ENCODE measurements at regions not wholly inside any gene's neighbourhood (a gene's known extent, or its start where the extent isn't known, plus 50 kb on each side); places are given as distances from the start of the nearest gene placed in this dataset.

DNA sequence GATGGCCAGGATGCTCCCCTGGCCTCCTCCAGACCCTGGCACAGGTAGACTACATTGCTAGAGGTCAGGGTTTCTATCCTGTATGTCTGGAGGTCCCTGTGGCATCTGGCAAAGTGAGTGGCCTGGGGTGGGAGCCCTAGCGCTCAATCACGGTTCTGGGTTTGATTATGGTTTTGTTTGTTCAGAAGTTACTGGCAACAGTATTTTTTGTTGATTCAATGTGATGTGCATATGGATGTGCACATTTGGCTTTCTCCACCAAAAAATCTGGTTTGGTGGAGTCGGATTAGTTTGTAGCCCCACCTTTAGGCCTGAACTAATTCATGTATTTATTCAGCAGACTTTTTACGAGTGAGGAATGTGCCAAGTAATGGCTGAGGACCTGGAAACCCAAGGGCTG lies 109.7 kb downstream of the VEGFA start:
- DNase-seq, result no peak

DNA sequence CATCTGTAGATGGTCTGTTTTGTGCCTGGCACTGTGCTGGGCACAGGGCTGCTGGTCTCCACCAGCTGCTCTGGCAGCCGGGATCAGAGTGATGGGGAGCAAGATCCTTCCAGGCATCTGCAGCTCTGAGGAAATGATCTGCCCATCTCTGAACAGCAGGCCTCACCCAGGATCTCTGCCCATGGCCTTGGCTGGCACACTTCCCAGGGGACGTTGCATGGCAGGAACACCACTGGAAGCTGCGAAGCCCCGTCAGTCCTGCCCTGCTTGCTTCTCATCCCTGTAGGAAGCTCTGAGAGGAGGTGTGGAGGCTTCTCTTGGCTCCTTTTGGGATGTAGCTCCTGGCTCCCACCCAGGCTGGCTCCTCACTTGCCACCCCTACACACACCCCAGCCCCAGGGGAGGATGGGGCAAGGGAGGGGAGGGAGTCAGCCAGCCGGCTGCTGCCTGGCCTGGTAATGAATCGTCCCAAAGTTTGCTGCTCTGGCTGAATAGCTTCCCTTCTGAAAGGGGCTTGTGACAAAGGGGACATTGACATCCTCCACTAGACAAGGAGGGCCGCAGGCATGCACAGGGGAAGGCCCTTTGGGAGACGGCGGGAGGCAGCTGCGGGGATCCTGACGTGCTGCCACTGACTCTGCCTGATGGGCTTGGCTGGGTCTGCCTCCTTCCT lies 108.9 kb downstream of the VEGFA start:
- no peak for DNase-seq

DNA sequence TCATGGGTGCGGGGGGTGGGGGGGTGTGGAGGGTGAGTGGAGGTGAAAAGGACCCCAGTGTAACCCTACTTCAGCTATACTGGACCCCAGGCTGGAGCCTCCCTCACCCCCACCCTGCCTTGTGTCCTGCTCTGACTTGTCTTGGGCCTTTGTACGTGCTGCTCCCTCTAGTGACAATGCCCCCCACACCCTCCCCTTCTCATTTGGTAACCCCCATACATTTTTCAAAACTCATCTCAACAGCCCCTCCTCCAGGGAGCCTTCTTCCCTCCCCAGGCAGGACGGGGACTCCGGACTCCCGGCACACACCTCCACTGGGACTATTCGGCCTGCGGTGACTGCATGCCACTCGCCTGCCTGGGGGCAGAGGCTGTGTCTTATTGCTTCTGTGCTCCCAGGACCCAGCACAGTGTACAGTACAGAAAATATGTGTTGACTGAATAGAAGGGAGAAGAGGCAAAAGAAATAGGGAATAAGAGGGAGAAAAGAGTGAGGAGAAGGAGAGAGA lies 108.2 kb downstream of the VEGFA start:
- no peak for DNase-seq

DNA sequence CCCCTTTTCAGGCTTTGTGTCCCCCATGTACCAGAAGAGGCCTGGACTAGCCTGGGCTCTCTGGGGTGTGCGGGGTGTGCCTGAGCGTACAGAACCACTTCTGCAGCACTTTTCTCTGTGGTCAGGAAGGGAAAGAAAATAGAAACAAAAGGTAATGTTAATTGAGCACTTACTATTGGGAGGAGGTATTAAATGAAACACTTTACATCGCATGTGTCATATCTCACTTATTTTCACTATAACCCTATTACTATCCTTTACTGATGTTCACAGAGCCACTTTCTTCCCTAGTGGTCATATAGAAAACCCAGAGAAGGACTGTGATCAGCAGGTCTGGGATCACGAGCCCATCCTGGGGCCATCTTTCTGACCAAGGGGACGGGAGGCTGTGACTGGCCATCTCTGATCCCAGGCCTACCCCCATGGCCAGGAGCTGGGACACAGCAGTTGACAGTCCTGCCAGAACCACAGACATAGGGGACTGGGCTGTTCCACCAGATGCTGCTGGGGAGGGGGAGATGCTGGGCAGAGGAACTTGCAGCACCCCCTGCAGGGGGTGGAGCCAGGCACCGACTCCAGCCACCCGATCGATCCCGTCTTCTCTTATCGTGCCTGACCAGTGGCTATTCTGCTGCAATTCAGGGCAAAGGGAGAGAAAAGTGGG lies 107.6 kb downstream of the VEGFA start:
- no peak for DNase-seq

DNA sequence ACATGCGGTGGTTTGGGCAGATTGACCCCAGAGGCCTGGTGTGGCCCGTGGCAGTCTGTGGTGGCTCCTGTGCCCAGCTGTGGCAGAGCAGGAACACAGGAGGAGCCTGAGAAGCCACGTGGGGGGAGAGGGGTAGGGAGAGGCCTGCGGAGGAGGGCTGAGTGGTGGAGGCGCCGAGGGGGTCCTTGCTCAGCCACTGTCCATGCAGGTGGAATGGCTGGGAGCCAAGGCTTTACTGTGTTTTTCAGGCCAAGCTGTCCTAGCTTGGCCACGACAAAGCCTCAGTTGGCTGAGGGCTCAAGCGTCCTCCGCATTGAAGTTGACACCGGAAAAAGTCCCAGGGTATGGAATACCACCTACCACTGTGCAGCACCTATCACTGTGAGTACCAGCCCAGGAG lies 107.0 kb downstream of the VEGFA start:
- no peak for DNase-seq

DNA sequence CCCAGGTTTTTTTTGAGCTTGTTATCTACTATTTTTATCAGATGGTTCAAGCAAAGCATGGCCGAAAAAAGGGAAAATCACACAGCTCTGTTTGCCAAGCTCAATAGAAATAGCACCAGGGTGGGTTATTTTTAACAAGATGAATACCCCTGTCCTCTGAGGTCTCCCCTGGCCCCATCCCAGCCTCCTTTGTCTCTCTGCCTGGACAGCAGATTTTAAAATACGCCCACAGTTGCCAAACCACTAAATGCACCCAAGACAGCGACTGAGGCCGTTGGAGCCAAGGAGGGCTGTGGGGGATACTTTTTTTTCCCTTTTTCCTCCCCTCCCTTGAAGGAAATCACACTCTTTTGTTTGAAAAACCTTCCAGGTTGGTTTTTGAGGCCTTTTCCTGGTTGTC lies 106.6 kb downstream of the VEGFA start:
- no peak for DNase-seq

DNA sequence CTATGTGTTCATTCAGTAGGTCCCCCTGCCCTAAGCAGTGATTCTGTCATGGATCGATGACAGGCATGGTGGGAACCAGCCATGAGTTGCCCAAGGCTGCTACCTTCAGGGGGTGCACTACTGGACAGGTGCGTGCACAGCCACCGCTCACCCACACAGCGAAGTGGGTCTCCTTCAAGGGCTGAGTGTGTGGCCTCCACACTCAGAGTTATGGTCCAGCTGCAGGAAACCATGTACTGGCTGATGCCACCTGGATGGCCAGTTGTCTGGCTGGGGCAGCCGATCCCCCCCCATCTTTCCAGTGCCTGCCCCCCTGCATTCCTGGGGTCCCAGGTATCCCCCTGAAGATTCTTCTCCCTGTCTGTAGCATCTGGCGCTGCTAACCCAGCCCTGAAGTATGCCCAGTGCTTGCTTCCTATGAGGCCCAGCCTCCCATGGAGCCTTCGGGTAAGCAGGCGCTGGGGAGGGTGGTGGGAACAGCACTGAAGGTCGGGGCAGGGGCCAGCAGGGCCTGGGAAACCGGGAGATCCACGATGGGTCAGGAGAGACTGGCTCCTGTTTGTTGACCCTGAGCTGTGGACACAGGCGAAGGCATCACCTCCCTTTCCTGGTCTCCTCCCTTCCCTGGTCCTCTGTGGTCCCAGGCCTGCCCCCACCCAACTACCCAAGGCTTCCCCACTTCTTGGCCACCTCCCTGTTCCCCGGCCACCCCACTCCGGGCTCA lies 106.0 kb downstream of the VEGFA start:
- DNase-seq, result no peak

DNA sequence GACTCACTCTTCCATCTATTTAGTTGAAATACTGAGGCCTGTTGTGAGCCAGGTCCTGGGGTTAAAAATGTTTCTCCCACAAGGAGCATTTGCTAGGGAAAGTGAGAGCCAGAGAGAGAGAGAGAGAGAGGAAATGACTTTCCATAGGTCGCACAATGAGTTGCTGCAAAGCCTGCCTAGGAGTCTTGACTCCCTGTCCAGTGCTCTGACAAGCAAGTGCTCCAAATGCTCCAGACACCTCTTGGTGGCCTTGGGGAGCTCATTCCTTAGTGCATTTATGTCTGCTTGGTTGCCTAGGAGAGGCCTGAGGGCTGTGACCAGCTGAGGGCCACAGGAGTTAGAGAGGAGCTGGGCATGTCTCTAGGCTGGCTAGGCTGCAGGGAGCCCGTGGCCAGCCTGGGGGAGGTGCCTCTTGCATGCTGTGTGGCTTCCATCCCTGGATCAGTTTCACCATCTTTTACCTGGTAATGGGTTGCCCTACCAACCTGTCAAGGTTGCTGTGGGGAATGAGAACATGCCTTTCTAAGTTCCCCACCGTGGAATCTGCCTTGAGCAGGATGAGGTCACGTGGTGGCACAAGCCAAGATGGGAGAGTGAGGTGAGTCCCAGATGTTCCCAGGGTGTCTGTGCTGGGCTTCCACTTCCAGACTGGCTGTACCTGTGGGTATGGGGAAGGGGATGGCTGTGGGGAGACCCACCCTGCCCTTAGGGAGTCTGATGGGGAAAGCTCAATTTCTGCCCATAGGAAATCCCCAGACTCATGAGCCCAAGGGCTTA lies 105.0 kb downstream of the VEGFA start:
- no peak for DNase-seq

DNA sequence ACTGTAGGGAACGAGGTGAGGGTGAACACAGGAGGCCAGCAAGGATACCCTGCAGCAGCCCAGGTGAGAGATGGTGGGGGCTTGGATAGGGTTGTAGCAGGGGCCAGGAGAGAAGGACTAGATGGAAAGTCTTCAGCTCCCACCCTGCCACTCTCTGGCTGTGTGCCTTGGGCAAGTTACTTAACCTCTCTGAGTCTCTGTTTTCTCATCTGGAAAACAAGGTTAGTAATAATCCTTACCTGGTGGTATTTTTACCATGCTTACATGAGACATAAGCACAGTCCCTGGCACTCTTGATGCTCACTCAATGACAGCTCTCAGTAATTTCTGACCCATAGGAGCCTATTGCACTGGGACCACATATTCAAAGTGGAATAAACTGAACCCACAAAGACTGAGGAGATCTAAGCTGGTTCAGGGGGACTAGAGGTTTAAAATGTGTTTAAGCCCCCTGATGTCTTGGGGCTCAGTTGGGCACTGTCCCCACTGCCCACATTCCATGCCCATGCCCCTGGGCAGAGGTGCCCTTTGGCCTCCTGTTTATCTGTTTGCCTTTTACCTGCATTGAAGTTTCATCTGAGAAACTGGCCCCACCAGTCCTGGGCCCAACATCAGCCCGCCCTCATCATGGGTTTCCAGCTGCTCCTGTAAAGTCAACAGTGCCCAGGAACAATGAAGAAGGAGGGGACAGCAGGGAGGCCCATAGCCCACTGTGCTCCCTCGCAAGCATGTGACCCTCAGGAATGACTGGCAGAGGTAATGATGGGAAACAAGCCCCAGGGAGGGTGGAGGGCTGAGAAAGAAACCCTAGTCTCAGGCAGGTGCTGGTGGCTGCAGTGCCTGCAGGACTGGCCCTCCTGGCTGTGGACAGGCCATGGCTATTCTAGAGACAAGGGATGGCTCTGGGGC lies 104.0 kb downstream of the VEGFA start:
- no peak for DNase-seq

DNA sequence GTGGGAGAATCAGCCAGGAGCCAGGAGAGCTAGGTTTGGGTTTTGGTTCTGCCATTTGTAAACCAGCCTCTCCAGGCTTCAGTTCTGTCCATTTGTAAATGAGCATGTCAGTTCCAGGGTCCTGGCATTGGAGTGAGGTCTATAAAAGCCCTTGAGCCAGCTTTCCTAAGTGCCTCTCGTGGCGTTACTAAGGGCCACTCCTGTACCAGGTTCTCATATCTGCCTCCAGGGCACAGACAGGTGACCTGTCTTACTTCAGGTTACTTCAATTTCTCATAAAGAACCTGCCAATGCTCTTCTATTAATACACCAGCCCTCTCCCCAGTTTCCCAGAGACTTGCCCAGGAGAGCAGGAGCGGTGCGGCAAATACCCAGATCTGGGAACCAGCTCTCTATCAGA lies 101.9 kb downstream of the VEGFA start:
- DNase-seq, result no peak

DNA sequence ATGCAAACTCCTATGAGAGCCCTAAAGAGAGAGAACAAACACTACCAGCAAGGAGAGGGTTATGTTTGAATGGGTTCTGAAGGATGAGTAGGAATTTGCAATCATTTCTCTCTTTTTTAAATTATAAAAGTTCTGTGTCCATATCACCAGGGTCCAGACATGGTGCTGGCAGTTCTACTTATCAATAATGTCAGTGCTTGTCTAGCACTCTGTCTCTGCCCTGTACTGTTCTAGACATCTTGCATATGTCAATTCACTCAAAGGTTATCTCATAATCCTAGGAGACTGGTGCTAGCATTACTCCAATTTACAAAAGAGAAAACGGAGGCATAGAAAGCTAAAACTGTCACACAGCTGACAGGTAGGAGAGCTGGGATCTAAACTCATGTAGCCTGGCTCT lies 101.3 kb downstream of the VEGFA start:
- no peak for DNase-seq

DNA sequence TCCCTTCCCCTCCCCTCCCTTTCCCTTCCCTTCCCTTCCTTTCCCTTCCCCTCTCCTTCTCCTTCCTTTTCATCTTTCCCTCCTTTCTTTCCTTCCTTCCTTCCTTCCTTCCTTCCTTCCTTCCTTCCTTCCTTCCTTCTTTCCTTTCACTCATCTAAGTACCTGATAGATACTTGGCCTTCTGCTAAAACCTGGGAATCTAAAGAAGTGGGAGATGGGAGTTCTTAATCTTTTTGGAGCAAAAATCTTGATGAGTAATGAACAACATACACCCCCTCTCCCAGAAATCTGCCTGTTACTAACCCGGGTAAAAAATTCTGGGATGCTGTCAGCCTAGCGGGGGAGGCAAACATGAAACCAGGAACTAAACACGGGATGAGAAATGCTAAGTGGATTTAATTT lies 100.7 kb downstream of the VEGFA start:
- no peak for DNase-seq

DNA sequence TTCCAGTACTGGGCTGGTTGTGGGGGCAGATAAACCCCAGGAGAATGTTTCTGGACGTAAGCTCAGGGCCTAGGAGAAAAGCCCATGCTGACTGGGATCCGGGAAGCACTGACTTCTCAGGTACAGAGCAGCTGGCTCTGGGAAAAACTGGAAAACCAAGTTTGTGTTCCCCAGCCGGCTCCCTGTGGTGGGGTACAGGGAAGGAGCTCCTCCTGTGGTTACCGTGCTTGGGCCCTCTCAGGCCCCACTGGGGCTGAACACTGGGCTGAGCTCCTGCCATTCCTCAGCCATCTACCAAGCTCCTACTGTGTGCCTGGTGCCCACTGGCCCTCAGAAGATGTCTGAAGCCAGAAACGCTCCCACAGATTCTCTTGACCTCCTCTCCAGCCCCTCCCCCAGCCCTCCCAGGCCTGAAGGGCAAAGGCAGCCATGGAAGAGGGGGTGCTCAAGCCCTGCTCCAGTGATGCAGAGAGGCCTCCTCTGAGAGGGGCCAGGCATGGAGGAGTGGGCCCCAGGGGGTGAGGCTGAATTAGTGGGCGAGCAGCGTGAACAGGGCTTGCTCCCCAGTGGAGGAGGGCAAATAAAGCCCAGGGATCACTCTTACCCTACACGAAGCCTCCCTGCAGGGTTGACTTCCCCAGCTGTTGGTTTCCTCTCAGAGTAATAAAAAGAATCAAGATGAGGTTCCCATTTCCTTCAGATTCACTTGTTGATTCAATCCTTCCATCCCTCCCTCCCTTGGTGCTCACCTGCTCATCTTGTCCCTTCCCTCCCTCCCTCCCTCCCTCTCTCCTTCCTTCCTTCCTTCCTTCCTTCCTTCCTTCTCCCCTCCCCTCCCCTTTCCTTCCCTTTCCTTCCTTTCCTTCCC lies 100.0 kb downstream of the VEGFA start:
- DNase-seq, result no peak

DNA sequence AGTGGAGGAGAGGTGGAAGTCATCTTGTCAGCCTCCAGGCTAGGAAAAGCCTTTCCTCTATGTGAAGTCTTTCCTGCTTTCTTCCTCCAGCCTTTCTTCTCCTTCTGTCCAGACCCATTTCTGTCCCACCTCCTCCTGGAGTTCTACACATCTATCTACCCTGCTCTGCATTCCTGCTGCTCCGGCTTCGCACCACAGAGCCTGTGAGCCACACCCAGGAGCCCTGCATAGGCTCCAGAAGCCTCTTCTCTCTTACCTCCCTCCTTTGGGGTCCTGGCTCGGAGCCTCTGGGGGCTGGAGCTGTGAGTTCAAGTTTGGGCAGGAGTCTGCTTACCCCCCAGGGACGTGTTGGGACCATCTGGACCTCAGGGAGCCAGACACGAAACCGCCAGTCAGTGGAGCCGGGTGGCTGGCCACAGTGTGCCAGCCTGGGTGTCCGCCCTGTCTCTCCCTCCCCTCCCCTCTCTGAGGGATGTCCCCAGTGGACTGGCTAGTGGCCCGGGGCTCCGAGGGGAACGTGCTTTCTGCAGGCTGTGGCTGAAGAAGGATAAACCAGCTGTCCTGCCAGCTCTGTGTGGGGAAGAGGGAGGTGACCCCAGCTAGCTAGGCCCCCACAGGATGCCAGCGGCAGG lies 99.2 kb downstream of the VEGFA start:
- DNase-seq, result no peak

DNA sequence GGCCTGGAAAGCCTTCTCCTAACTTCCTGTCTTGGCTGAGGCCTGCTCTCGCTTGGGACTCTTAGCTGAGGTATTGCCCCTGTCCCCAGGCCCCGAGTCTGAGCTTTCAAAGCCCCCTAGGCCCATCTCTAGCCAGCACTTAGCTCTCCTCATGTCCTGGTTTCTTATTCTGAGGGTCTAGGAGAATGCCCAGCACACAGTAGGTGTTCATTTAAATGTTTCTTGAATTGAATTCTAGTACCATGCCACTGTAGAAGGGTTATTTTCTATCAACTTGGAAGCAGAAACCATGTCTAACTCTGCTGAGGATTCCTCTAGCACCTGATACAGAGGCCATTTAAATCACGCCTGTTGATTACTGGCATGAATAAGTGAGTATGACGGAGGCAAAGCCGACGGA lies 98.5 kb downstream of the VEGFA start:
- no peak for DNase-seq

DNA sequence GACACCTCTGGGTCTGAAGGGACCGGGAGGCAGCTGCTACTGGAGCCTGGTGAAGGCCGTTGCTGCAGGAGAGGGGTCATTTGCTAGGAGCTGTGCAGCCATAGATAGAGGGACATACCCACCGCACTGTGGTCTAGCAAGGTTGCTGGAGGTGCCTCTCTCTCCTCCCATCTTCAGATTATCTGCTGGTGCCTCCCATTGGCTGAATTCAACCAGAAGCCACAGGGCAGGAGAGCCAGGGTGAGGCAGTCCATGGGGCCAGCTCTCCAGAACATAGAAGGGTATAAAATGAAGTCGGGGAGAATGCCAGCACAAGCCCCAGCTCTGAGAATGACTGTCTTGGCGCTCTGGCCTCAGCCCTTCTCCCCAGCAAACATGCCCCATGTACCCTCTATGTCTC lies 98.0 kb downstream of the VEGFA start:
- DNase-seq, result no peak

DNA sequence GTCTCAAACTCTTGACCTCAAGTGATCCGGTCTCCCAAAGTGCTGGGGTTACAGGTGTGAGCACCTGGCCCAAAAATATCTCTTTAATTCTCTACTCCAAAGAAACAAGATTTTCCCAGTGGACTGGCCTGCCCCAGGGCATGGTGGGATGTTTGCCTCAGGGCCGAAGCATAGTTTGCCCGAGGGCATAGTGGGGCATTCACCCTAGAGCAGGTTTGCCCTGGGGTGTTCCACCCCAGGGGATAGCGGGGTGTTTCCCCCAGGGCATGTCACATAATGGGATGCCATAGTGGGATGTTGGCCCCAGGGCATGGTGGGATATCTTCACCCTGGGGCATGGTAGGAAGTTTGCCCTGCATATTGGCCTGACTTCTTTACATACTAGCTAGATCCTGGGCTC lies 97.2 kb downstream of the VEGFA start:
- no peak for DNase-seq

DNA sequence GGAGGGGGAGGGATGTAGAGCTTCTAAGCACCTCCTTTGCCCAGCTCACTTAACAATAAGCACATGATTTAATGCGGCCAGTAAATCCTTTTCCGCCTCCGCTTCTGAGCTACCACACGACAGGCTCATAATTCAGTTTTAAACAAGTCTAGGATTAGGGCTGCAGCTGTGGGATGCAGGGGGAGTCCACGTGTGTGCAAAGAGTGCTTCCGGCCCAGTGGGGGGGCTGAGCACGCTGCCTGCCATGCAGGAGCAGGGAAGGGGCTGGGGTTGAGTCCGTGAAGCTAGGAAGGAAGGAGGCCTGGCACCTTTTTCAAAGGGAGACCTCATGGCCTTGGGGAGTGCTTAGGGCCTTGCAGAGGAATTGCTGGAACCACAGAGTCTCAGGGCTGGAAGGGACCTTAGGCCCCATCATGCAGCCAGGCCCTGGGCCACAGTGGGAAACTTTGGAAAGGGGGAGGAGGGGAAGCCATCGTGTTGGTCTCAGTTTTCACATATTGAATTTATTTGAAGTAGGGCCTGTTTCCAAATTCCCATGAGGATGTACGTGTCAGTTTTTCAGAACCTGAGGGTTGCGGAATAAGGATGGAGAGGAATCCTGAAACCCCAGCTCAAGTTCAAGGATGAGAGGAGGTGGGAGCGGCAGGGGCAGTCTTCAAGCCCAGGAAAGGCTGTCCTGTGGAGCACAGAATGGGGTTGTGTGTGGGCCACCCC lies 96.1 kb downstream of the VEGFA start:
- no peak for DNase-seq

DNA sequence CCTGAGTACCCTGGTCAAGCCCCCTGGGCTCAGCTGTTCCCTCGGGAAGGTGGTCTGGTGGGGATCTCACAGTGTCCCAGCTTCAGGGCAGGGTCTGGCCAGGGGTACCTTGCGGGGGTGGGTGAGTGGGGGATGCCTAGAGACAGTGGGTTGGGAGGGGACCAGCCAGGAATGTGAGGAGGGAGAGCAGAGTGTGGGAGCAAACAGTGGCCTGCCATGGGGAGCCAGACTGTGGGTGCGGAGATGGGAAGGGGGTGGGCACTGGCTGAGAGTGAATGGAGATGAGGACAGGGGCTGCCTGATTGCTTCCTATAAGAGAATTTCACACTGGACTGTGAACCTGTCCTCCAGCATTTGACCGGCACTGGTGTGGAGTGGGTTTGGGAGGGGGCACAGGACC lies 95.1 kb downstream of the VEGFA start:
- DNase-seq, result no peak

DNA sequence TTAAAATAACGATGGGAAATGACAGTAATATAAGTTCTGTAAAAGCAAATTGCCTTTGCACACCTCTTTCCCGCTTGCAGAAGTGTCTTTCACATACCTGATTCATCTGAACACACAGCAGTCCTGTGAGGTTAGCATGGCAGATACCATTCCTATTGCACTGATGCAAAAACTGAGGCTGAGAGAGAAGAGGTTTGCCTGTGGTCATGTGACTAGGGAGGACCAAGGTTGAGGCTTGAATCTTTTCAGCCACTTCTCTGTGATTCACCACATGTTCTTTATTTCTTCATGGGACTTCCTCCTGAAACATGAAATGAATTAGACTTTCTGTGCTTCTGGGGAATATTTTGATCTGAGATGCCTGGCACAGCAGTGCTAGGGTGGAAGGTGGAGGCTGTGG lies 92.9 kb downstream of the VEGFA start:
- peak; percentile 54 for DNase-seq

All from MV-4-11 (cell line).